ENCODE measurements at regions not wholly inside any gene's neighbourhood (a gene's known extent, or its start where the extent isn't known, plus 50 kb on each side); places are given as distances from the start of the nearest gene placed in this dataset.
"Not testable (repeated sequence)": the region's sequence is repeated elsewhere in the genome, so short reads cannot be mapped to it uniquely, and the experiment has no call there.

DNA sequence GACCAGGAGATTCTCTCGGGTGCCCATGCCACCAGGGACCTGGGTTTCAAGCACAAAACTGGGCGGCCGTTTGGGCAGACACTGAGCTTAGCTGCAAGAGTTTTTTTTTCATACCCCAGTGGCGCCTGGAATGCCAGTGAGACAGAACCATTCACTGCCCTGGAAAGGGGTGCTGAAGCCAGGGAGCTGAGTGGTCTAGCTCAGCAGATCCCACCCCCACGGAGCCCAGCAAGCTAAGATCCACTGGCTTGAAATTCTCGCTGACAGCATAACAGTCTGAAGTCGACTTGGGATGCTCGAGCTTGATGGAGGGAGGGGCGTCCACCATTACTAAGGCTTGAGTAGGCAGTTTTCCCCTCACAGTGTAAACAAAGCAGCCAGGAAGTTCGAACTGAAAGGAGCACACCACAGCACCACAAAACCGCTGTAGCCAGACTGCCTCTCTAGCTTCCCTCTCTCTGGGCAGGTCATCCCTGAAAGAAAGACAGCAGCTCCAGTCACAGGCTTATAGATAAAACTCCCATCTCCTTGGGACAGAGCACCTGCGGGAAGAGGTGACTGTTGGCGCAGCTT is 157.7 kb downstream of the GIPC2 start:
- not testable (repeated sequence) for DNase-seq (ENCODE audit: low read depth in 2 of 3, low spot score in 1 of 3)

DNA sequence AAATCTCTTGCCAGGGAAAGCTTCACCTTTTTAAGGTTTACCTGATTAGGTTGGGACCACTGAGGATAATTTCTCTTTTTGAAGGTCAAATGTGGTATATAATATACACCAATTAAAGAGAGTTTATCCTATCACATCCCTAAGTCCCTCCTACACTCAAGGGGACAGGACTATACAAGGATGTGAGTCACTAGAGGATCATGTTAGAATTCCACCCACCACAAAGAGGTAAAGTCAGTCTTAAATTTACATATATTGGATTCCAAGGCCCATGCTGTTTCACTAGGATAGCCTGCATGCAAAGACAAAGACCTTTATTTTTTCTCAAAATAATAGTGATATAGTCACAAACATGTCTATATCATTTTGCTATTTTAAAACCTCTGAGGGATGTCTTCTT is 164.4 kb downstream of the GIPC2 start:
- no peak for DNase-seq (ENCODE audit: low read depth in 2 of 3, low spot score in 1 of 3)

DNA sequence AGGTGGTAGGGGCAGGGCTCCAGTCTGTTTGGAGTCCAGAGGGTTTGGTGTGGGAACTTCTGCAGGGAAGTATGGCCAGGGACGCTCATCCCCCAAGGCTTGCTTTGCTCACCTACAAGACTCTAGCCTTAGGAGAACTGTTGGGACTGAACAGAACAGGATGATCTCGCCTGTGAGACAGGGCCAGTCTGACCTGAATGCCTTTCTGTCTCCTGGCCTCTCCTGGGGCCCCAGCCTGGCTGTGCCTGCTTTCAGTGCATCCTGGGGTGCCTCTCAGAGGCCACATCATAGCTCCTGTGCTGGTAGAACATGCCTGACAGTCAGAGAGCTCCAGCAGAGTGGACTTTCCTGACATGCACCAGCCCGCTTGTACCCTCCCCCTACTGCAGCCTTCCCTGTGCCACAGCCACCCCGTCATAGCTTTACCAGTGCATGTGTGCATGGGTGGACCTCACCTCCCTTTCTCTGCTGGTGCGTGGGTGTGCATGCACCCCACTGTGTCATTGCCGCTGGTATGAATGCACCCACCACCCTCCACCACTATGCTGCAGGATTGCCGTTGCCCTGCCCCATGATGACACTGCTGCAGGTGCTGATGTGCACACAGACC is 165.8 kb downstream of the GIPC2 start:
- DNase-seq (ENCODE audit: low read depth in 2 of 3, low spot score in 1 of 3): no peak

DNA sequence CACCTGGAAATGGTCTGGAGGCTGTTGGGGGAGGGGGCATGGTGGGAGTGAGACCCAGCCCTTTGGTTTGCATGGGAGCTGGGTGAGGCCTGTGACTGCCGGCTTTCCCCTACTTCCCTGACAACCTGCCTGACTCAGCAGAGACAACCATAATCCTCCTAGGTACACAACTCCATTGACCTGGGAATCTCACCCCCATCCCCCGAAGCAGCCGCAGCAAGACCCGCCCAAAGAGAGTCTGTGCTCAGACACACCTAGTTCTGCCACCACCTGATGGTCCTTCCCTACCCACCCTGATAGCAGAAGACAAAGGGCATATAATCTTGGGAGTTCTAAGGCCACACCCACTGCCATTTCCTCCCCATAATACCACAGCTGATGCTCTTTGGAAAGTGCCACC is 168.6 kb downstream of the GIPC2 start:
- no peak for DNase-seq (ENCODE audit: low read depth in 2 of 3, low spot score in 1 of 3)

DNA sequence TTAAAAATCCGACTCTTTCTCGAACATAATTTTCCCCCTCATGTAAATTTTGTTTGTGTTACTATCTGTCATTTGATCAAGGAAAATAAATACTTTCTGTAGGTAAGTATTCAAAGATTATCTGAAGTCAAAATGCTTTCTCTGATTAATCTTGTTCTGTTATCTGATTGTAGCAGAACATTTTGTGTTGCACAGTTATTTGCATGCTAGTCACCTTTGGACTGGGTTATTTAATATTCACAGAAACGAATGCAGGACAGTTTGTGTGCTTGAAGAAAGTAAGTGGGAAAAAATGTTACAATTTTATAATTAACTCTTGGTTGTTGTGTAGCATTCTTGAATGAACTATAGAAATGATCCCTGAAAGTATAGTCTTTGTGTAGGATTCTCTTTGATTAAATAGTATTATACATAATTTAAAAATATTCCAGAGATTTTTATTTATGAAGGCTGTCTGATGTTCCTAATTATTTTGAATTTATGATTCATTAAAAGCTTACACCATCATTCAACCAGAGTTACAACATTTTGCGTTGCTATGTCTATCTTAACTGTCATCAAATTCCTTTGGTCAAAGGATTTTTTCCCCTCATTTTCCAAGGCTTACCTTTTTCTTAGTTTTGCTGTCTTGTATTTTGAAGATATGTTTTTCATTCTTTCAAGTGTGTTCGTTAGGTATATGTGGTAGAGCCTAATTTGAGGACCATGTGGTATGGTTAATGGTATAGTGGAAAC is 176.6 kb downstream of the GIPC2 start:
- DNase-seq (ENCODE audit: low read depth in 2 of 3, low spot score in 1 of 3): no peak

DNA sequence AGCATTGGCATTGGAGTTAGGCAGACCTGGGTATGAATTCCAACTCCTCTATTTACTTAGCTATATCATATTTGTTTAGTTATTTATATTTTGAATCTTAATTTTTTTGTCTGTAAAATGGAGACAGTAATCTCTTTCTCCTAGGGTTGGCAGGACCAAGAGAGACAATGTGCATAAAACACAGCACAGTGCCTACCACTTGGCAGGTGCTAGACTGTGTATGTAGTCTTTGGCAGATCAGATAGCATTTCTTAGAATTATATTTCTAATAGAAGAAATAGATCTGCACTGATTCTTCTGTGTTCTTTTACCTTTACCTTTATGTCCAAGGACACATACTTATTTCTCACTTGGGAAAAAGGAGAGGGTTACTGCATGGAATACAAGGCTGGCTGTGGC is 177.2 kb downstream of the GIPC2 start:
- DNase-seq (ENCODE audit: low read depth in 2 of 3, low spot score in 1 of 3): no peak

- DNase-seq (ENCODE audit: low read depth in 2 of 3, low spot score in 1 of 3): no peak
These were observed 177.8 kb downstream of the GIPC2 start for GRCh38 chr1:78223417-78224215.

GRCh38 chr1:78224246-78224785 is 178.6 kb downstream of the GIPC2 start:
- no peak for DNase-seq (ENCODE audit: low read depth in 2 of 3, low spot score in 1 of 3)

GRCh38 chr1:78224861-78225552 is 179.2 kb downstream of the GIPC2 start:
- no peak for DNase-seq (ENCODE audit: low read depth in 2 of 3, low spot score in 1 of 3)

- no peak for DNase-seq (ENCODE audit: low read depth in 2 of 3, low spot score in 1 of 3)
These were observed 181.0 kb downstream of the GIPC2 start for GRCh38 chr1:78226784-78227183.

DNA sequence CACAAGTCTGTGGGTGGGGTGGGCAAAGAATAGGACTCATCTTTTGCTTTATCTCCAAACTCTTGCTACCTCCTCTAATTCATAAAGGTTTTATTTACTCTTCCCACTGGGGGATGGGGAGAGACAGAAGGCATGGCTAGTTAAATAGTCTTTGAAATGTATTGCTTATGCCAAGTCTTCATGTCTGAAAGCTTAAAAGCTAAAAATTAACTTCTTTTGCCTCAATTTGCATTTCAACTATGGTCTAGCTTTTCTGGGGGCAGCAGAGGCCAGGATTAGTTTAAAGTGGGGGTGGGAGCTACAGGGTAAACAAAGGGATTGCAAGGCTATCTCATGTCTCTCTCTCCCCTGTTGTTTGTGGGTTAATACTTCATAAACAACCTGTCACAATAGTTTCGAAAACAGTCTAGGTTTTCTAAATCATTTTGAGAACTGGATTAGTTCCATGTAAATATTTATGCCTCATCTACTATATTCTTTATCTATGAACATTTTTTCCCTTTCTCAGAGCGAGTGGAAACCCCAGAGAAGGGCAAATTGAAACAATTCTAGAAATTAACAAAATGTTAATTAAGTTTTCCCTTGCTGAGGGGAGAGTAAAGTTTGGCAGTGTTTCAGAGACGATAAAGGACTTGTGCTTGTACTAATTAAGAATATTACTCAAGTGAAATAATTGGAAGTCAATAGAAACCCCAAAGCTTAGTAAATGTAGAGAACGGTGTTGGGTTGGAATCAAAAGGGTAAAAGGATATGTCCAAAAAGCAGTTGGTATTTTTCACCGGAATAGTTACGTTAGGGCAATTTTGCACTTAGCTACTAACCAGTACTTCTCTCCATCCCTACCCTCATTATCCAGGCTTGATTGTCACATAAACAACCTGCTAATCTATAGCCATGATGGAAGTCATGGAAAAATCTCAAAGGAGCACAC is 182.2 kb downstream of the GIPC2 start:
- DNase-seq (ENCODE audit: low read depth in 2 of 3, low spot score in 1 of 3): no peak

GRCh38 chr1:78229344-78229743 is 183.6 kb downstream of the GIPC2 start:
- DNase-seq (ENCODE audit: low read depth in 2 of 3, low spot score in 1 of 3): no peak

- DNase-seq (ENCODE audit: low read depth in 2 of 3, low spot score in 1 of 3): no peak
These were observed 185.7 kb downstream of the GIPC2 start for GRCh38 chr1:78231477-78231876.

GRCh38 chr1:78231894-78232293 is 186.1 kb downstream of the GIPC2 start:
- no peak for DNase-seq (ENCODE audit: low read depth in 2 of 3, low spot score in 1 of 3)

DNA sequence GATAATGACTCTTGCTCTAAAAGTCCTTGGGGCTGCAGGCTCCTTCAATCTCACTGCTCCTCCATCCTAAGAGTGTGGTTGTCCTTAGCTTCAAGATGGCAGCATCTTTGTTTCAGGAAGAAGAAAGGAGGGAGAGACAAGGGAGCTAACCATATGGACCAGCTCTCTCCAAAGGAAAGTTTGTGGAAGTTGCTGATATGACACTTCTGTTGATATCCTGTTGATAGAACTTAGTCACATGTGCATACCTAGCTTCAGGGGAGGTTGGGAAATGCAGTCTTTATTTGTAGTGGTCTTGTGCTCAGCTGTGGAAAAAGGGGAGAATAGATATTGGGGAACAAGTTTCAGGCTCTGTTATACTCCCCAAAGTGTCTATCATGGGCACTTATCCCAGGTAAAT is 186.9 kb downstream of the GIPC2 start:
- no peak for DNase-seq (ENCODE audit: low read depth in 2 of 3, low spot score in 1 of 3)

- no peak for DNase-seq (ENCODE audit: low read depth in 2 of 3, low spot score in 1 of 3)
These were observed 188.7 kb downstream of the GIPC2 start for GRCh38 chr1:78234496-78234895.

- no peak for DNase-seq (ENCODE audit: low read depth in 2 of 3, low spot score in 1 of 3)
These were observed 190.9 kb downstream of the GIPC2 start for GRCh38 chr1:78236716-78237115.

GRCh38 chr1:78237364-78237916 is 191.7 kb downstream of the GIPC2 start:
- no peak for DNase-seq (ENCODE audit: low read depth in 2 of 3, low spot score in 1 of 3)

DNA sequence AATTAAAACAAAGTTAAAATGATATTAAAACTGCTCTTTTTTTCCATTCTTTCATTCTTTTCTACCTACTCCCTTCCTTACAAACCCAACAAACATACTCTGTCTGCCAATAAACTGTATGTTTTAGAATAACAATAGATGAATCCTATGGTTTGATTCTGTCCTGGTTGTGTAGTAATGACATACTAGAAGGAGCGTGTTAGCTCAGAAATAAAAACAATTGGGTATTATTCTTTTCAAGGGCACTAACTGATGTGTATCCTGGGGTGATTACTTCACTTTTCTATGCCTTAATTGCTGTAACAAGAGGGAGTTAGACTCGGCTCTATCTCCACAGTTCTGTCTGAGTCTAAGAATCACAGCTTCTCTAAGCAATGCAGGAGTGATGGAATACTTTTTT is 194.4 kb downstream of the GIPC2 start:
- DNase-seq (ENCODE audit: low read depth in 2 of 3, low spot score in 1 of 3): no peak

GRCh38 chr1:78240755-78241154 is 195.0 kb downstream of the GIPC2 start:
- DNase-seq (ENCODE audit: low read depth in 2 of 3, low spot score in 1 of 3): no peak

Measured in stimulated activated CD4-positive, alpha-beta T cell treated with anti-CD3 and anti-CD28 coated beads, Interleukin-12 subunit alpha, Interleukin-12 subunit beta, amount 100 ng/mL, for 48 hours (primary cell).